ENCODE measurements at regions not wholly inside any gene's neighbourhood (a gene's known extent, or its start where the extent isn't known, plus 50 kb on each side); places are given as distances from the start of the nearest gene placed in this dataset.

DNA sequence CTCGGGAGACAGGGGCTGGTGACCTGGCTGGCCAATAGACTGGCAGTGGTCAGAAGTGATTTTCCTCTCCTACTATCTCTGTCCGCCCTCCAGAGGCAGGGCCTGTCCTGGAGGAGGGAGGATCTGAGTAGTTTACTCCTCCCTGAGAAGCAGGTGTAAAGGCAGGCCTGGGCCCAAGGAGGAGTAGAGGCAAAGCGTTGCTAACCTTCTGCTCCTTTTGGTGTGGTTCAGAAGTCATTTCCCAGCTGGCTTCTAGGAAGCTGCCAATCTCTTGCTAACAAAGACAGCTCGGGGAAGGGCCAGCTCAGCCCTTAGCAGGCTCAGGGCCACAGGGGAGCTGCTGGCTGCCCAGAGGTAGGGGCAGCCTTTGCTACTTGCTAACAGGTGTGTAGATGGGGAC lies 151.1 kb upstream of the NECTIN1 start:
- DNase-seq: no peak

DNA sequence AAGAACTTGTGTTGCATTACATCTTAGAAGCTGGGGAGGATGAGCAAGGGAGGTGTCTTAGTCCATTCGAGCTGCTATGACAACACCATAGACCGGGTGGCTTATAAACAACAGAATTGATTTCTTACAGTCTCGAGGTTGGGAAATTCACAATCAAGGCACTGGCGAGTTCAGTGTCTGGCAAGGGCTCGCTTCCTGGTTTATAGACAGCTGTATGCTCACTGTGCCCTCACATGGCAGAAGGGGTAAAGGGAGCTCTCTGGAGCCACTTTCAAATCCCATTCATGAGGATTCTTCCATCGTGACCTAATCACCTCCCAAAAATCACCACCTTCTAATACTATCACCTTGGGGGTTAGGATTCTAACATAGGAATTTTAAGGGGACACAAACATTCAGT lies 150.0 kb upstream of the NECTIN1 start:
- DNase-seq: no peak

DNA sequence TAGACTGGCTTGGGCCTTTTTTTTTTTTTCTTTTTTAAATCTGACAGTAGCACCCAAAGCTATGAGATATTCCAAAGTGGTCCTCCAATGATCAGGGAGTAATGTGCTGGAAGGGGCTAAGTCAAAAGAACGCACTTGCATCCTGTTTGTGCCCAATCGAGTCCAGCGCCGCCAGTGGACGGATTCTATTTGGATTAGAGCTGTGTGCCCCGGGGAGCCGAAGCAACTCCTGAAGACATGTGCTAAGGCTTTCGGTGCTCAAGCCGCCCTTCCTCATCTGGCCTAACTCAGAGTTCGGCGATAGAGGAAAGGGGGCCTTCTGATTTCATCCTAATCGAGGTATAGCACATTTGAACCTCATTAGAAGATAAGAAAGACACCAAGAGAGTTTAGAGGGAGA lies 147.8 kb upstream of the NECTIN1 start:
- no peak for DNase-seq

DNA sequence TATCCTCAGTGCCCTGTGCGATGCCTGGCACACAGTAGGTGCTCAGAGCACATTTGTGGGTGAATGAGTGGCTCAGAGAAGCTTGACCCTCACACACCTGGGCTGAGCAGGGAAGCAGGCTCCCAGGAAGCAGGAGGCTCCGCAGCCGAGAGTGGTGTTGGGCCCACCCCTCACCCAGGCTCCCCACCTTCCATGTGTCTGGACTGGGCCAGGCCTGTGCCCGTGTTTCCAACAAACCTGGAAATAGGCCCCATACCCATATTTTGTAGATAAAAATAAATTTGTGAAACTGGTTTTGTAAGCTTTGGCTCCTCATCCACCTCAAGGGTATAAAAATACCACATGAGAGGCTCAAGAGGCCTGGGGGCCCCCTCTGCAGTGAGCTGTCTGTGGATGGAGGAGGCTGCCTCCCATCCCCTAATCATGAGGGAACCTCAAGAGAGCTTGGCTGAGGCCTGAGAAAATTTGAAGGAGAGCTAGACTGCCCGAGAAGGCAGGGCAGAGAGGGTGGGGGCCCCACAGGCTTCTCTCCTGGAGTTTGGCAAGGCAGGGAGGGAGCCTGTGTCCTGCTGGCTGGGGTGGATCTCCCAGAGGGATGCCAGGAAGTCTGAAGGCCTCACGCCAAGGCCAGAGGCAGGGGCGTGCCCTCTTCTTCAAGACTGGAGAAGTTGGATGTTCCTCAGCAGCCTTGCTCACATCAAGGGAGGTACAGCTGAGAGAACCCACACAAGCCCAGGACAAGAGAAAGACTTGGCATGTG lies 147.0 kb upstream of the NECTIN1 start:
- DNase-seq: no peak

DNA sequence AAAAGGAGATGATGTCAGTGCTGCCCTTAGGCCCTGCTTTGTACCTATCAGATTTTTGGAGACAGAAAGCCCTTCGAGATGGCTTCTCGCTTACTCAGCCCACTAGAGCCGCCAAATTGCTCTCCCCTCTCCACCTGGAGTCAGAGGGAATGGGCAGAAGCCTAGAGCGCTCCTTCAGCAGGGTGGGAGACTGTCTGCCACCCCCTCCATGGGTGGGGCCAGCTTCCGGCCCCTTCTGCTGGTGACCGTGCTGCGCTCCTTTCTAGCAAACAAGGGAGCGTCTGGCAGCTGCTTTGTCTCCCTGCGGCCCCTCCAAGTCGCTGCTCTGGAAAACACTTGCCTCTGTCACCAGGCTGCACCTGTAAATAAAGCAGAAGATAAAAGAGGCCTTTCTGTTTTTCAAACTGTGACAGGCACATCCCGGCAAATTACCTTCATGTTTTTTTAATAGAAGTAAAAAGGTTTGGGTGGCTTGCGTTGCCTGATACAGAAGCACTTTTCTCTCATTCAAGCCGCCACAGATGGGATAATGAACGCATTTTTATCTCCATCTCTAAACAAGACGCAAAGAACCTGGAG lies 145.7 kb upstream of the NECTIN1 start:
- no peak for DNase-seq

DNA sequence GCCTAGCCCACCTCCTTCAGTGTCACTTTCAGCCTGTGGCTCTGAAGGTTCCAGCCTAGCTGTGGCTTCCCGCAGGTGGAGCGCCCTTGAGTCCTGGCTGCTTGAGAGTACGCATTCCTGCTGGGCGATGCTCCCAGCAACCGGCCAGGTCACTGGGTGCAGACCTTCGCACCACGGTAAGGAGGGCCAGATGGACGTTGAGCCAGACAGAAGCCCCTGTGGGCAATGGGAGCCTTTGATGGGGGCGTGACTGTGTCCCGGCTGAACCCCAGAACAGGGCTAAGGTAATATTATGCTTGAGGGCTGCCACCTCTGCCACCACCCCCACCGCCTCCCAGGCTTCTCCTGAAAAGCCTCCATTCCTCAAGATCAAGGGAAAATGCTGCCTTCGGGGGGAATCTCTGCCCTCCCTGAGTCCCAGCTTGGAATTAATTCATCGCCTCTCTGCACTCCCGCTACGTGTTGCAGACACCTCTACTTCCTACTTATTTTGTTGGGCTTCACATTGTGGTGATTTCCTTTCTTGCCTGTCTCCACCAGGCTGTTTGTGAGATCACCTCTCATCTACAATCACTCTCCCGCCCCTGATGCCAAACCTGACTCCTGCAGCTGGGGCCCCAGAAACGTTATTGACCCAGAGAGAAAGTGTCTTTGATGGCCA lies 144.9 kb upstream of the NECTIN1 start:
- no peak for DNase-seq

DNA sequence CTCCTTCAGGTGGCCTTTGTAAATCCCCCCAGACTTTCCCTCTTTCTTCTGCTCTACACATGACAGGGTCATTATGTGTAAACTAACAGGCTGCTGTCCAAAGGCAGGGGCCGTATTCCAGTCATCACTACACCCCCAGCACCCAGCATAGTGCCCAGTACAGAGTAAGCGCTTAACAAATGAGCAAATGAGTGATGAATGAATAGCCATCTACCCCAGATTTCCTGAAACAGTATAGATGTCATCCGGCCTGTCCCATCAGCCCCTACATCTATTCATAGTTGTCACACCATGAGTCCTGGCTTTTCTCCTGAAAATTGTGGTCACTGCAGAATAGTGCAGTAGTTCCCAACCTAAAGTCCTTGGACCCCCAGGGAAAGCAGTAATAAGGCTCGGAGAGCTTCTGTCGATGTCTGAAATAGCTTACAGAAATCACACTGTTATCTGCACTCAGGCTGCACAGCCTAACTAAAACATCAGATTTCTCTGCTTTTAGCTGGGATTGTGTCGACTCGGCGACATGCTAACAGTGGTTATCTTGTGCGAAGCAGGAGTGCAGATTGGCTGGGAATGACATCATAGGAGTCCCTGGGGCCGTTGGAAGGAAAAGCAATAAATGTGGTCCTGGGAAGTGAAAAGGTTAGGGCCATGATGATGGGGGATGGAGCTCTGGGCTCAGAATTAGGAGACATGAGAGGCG lies 143.8 kb upstream of the NECTIN1 start:
- DNase-seq: no peak

DNA sequence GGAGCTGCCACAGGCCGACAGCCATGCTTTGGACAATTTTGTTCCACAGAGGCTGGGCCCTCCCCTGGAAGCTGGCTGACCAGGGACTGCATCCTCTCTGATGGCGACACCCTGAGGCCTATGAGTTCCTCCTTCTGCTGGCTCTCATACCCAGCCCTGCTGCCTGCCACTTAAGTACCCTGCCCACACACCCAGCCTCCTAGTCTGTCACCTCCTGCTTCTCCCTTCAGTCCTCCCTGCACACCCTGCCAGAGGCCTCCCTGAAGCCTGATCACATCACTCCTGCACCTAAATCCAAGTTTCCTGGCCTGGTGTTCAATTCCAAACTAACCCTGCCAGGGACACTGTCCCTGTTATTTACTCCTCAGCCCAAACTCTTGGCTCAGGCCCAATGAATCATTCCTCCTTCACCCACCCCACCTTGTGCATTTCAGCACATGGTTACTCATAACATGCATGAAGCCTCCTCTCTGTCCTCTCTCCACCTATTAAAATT lies 136.7 kb upstream of the NECTIN1 start:
- DNase-seq: no peak

DNA sequence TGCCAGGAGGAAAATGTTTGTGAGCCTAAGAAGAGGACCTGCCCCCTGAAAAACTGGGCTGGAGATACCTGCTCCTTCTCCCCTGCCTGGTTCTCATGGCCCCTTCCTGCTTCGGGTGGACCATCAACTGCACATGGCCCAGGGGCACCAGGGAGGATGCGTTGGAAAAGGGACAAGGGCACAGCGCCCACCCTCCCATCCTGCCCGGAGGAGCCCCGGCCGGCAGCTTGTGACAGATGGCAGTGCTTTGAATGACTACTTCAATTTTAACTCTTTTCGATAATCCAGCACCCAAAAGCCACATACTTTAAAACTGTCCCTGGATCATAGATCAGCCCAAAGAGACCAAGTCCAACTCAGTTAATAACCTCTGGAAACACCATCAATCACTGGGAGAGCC lies 135.8 kb upstream of the NECTIN1 start:
- no peak for DNase-seq

DNA sequence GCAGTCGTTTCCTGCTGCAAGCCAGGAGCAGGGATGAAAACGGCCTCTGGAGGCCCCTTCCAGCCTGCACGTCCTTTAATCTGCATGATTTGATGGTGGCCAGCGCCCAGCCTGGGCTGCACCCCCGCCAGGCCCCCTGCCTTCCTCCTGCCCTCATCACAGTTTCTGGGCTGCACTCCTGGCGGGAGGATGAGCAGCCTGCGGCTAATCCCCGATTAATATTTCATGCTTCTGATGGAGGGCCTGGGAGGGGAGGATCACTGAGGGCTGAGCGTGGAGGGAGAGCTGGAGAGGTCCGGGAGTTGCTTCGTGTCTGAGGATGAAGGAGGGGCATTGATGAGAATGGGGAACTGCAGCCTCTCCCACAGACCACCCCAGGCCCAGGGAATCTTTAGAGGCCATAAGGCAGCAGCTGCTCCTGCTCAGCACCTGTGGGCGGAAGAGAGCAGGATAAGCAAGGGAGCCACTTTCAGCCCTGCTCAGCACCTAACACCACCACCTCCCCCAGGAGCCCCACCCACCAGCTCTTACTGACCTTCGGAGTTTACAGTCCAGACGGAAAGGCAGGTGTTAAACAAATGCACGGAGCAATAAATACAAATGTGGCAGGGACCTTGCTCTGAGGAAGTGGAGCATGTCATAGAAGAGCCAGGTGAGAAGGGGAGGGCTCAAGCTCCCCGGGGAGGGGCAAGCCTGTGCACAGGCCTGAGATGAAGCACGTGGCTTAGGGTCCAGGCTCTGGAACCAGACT lies 135.0 kb upstream of the NECTIN1 start:
- peak in 1 of 2 experiments; percentile 10 for DNase-seq

DNA sequence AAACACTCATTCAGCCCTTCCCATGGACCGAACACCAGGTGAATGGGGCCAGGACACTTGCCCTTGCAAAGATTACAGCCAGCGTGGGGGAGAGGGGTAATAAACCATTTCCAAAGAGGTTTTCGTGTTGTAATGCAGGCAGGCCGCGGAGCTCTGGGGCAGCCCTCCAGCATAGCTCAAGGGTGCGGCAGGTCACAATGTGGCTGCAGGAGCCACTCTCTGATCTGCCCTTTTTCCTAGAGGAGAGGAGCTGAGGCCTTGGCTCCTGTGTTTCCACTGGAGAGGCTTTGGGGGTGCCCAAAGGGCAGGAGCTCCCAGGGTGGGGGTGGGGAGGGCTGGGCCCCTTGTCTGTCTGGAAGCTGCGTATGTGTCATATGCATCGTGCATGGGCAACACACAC lies 134.2 kb upstream of the NECTIN1 start:
- no peak for DNase-seq

DNA sequence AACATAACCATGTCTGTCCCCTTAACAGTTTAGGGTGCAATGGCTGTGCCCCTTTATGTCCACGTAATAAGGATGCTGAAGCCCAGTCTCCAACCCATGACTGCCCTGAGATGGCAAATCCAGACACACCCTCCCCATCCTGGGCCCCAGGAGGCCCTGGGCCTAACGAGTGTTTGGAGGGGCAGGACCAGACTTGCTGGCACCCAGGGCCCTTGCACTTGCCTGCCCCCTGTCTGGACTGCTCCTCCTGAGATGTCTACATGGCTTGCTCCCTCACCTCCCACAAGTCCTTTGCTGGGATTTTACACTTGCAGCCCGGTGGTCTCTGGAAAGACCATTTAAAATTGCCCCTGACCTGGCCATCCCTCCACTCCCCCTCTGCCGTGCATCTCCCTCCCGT lies 132.2 kb upstream of the NECTIN1 start:
- no peak for DNase-seq

DNA sequence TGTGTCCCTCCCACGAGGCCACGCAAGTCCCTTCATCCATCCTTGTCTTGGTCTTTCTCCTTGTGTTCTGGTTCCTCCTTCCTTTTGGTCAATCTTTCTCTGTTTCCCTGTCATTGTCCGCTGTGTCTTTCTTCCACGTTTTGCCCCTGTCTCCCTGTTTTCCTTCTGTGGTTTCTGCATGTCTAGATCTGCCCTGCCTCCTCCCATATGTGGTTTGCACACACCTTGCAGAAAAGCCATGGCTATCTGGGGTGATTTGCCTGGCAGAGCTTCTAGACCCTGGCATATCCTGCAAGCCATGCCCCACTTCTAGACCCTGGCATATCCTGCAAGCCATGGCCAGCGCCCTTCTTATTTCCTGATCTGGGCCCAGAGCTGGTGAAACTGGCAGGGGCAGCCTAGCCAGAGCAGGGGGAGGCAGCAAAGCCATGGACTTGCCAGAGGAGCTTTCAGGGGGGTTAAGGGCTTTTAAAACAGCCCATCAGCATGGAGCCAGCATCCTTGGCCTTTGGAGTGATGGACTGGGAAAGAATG lies 131.6 kb upstream of the NECTIN1 start:
- DNase-seq: no peak

DNA sequence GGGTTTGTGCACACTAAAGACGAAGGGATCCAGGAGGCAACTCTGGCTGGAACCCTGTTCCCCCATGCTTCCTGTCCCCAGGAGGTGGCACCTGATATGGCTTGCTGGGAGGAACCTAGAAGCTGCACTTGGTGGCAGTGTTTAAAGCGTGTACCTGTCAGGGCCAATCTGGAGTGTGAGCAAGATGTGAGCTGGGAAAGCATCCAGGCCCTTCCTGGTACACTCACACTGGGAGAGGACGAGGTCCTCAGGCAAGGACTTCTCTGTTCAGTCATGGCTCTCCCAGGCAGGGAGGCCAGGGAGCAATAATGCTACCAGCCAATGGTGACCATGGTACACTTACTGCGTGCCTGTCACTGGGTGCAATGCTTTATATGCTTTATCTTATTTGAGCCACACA lies 130.7 kb upstream of the NECTIN1 start:
- no peak for DNase-seq

DNA sequence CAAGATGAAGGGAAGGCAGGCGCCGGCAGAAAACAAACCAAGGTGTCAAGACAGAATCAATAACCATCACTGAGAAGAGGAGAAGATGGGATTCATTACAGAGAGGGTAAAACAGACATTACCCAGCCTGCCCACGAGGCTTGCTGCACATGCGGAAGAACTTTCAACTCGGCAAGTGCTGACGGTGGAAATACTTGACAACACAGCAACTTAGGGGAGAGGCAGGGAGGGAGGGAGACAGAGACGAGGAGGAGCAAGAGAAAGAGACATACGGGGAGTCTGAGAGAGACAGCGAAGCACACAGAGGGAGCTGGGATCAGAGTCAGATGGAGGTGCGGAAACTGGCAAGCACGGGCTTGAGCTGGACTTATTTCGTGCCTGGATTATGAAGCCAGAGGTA lies 129.3 kb upstream of the NECTIN1 start:
- no peak for DNase-seq

DNA sequence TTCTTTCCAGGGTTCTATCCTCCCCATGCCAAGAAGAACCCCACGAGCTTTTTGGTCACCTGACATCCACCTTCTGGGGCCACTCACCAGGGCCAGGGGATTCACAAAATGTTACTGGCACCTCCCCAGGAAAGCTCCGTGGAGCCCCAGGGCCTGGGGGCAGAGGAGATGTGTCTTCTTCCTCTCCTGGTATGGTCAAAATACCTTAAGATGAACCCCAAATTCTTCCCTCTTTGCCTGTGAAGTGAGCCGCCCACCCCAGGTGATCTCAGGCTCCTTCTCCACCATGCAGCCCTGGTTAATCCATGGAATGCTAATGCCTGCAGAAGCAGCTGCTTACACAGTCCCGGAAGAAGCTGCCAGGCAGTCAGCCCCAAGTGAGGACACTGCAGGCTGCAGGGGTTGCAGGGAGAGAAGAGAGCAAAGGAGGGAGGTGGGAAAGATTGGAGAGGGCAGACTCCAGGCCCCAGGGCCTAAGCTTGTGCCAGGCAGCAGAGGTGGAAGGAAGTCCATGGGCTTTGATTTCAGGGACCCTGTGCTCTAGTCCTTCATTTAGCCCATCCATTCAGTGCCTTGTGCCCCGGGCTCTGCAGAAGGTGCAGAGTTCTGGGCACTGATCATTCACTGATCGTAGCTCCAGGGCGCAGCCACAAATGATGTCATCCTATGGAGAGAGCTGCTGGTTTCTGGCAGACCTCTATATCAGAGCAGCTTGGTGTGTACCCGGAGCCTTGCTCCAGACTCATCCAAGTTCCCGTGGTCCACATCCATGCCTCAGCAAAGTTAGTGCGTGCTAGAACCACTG lies 127.9 kb upstream of the NECTIN1 start:
- no peak for DNase-seq

DNA sequence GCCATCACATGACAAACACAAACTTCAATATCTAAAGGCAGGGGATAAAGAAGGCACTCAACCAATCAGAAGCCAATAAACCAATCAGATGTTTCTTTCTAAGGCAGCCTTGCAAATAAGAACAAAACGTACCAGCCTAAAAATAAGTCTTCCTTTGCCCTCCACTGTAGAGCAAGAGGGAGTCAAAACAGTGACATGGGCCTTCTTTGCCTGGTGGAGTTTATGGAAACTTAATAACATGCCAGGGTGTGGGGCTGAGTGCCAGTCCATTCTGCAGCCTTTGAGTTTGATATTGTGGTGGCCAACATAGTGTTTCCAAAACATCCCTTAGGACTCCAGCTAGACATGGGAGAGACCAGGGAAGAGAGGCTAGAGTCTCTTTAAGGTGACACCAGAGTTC lies 126.1 kb upstream of the NECTIN1 start:
- DNase-seq: no peak

DNA sequence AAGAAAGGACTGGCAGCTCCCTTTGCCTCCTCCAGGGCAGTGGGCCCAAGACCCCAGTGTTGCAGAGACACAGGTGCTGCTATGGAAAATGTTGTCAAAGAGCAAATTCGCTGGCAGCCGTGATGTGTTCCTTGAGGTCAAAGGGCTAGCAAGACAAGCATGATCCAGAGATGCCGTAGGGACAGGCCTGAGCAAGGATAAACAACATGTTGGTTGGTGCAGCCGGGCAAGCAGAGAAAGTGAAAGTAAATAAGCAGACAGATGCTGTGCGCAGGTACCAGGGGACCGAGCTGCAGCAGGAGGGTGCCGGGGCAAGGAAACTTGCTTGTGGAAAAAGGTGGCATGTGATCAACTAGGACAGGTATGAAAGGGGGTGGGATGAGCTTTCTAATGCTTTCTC lies 125.5 kb upstream of the NECTIN1 start:
- no peak for DNase-seq

DNA sequence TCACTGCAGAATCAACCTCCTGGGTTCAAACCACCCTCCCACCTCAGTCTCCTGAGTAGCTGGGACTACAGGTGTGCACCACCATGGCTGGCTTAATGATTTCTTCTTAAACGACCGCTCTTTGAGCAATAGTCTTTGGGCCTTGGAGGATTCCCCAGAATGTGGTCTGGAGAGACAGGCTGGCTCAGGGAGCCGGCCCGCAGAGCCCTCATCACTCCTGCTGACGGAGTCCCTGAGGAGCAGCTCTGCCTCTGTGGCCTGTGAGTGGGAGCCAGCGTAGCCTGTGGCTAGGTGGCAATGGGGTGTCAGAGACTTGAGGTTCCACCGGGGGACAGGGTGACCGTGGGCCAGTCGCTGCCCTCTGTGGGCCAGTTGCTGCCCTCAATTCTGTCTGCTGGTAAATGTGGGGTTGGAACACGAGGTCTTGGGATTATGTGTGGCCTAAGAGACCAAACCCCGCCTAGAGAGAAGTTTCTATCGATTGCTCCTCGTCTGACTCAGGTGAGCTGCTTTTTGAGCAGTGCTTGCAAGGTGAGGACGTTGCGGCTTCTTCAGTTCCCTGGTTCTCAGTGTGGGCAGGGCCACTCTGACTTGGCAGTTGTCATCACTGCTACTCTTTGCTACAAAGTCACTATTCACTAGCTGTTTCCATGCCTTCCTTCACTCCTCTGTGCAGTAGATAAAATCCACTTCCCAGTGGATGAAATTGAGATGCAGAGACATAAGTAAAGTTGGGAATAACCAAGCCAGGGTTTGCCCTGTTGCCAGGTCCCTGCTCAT lies 124.8 kb upstream of the NECTIN1 start:
- DNase-seq: no peak

DNA sequence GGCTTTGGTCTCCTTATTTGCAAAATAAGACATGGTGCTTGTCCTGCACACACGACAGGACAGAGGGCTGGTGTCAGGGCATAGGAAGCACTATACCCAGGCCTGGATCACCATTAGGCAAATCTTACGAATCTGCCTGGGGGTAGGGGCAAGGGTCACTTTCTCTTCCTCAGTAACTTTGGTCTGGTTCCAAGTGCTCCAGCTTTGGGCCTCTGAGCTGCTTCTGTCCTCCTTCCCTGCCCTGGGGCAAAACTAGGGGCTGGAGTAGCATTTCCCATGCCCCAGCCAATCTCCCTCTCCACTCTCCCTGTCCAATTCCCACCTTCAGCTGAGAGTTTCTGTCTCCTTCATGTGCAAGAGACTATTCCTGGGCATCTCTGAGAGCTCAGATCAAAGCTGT lies 123.7 kb upstream of the NECTIN1 start:
- DNase-seq: no peak

DNA sequence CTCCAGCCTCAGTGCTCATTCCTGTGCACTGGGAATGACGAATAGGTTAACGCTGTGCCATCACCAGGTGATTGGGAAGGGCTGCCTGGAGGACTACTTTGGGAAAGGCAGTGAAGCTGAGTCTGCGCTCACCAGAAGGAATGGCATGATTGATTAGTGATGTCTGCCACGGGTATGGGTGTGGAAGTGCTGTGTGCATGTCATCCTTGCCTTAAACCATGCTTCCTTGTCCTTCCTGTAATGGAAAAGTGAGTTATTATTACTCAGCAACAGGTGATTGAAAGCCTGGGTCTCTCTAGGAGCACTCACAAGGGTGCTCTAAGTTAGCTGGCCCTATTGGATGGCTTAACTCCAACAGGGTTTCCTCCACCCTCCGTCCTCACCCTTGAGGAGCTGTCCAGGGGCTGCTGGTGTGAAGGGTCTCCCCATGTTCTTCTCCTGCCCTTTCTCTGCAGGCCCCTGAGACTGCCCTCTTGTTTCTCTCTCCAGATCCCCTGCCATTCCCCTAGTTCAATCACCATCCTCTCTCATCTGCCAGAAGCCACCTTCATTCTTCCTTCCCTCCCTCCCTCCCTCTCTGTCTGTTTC lies 121.9 kb upstream of the NECTIN1 start:
- no peak for DNase-seq
